ENCODE measurements at regions not wholly inside any gene's neighbourhood (a gene's known extent, or its start where the extent isn't known, plus 50 kb on each side); places are given as distances from the start of the nearest gene placed in this dataset.

DNA sequence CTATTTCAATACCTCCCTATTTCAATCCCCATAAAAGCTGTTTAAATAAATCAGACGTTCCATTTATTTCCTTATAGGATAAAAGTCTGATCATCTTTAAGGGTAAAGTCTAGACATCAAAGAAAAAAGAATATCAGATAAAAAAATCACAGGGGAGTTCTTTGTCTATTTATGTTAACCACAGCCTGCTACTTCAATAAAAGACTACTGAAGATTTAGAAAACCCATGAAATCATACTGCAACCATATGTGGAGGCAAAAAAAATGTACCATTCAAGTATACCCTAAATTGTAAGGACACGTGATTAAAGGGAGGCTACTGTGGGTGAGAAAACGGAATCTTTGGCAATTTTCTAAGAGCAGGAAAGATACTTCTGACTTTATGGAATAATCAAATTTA is 108.2 kb upstream of the TNFSF4 start:
- Histone ChIP-seq H3K4me3 (replicated peaks in 1 of 2; ENCODE audit: low read depth in 1 of 2, low read length in 2 of 2) (no peak overlapping the region), H3K4me2 (ENCODE audit: low read length) (no peak overlapping the region), H3K27me3 (ENCODE audit: insufficient read depth, low read length) (no peaks in the 10 kb centered on the region), H4K20me1 (ENCODE audit: insufficient read depth) (no peaks in the 10 kb centered on the region), H3K27ac (ENCODE audit: low read depth, low read length) (no peak overlapping the region), H3K36me3 (ENCODE audit: control insufficient read depth in 1 of 2, insufficient read depth in 2 of 2, low read length in 2 of 2) (no peaks in the 10 kb centered on the region), H2AFZ (ENCODE audit: low read depth, low read length, poor library complexity, severe bottlenecking) (no peak overlapping the region), H3K9me3 (ENCODE audit: control insufficient read depth in 1 of 2, insufficient read depth in 1 of 2, low read depth in 1 of 2, low read length in 2 of 2) (no peaks in the 10 kb centered on the region), H3K4me1 (ENCODE audit: control insufficient read depth in 1 of 2, insufficient read depth in 2 of 2, low read length in 2 of 2) (no peaks in the 10 kb centered on the region), H3K79me2 (ENCODE audit: insufficient read depth, low read length) (no peaks in the 10 kb centered on the region), H3K9ac (ENCODE audit: low read length) (no peak overlapping the region), H3K9me2 (ENCODE audit: insufficient read depth) (no peaks in the 10 kb centered on the region)
- ChIA-PET POLR2A (no interaction called here), CTCF (no interaction called here), RAD21 (ENCODE audit: low non-redundant PET in 1 of 2, low total read pairs in 2 of 2, uncharacterized antibody in 2 of 2, unreplicated experiment in 2 of 2) (no interaction called here)
- DNase-seq (ENCODE audit: low read depth, low spot score) (no peak), ATAC-seq (no peak)
- no TSS peak for BruUV-seq (replicated peaks)
- TF ChIP-seq SIN3A (IDR thresholded peaks at IDR 0.05; ENCODE audit: low read depth) (no peak), RAD21 (IDR thresholded peaks at IDR 0.05; ENCODE audit: low read depth) (no peak), ZNF274 (IDR thresholded peaks at IDR 0.05; ENCODE audit: low read depth, low read length) (no peak), ZFX (IDR thresholded peaks at IDR 0.05) (no peak), CBX3 (IDR thresholded peaks at IDR 0.05; ENCODE audit: low read depth) (no peak), POLR2AphosphoS5 (IDR thresholded peaks at IDR 0.05; ENCODE audit: low read depth, low read length) (no peak), SP1 (IDR thresholded peaks at IDR 0.05; ENCODE audit: low read depth) (no peak), TCF7L2 (IDR thresholded peaks at IDR 0.05; ENCODE audit: borderline replicate concordance, extremely low read depth, insufficient read depth, insufficient read length) (no peak), POLR2A (IDR thresholded peaks at IDR 0.05; ENCODE audit: borderline replicate concordance, extremely low read depth, insufficient read depth, insufficient read length) (no peak)
- TF ChIP-seq, protein P1, sequence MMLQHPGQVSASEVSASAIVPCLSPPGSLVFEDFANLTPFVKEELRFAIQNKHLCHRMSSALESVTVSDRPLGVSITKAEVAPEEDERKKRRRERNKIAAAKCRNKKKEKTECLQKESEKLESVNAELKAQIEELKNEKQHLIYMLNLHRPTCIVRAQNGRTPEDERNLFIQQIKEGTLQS (IDR thresholded peaks at IDR 0.05) = no peak
- TF ChIP-seq, protein P2, sequence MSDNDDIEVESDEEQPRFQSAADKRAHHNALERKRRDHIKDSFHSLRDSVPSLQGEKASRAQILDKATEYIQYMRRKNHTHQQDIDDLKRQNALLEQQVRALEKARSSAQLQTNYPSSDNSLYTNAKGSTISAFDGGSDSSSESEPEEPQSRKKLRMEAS (IDR thresholded peaks at IDR 0.05) = no peak
- TF ChIP-seq, protein P3, sequence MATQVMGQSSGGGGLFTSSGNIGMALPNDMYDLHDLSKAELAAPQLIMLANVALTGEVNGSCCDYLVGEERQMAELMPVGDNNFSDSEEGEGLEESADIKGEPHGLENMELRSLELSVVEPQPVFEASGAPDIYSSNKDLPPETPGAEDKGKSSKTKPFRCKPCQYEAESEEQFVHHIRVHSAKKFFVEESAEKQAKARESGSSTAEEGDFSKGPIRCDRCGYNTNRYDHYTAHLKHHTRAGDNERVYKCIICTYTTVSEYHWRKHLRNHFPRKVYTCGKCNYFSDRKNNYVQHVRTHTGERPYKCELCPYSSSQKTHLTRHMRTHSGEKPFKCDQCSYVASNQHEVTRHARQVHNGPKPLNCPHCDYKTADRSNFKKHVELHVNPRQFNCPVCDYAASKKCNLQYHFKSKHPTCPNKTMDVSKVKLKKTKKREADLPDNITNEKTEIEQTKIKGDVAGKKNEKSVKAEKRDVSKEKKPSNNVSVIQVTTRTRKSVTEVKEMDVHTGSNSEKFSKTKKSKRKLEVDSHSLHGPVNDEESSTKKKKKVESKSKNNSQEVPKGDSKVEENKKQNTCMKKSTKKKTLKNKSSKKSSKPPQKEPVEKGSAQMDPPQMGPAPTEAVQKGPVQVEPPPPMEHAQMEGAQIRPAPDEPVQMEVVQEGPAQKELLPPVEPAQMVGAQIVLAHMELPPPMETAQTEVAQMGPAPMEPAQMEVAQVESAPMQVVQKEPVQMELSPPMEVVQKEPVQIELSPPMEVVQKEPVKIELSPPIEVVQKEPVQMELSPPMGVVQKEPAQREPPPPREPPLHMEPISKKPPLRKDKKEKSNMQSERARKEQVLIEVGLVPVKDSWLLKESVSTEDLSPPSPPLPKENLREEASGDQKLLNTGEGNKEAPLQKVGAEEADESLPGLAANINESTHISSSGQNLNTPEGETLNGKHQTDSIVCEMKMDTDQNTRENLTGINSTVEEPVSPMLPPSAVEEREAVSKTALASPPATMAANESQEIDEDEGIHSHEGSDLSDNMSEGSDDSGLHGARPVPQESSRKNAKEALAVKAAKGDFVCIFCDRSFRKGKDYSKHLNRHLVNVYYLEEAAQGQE (IDR thresholded peaks at IDR 0.05; ENCODE audit: low read depth) = no peak
- TF ChIP-seq, protein P4, sequence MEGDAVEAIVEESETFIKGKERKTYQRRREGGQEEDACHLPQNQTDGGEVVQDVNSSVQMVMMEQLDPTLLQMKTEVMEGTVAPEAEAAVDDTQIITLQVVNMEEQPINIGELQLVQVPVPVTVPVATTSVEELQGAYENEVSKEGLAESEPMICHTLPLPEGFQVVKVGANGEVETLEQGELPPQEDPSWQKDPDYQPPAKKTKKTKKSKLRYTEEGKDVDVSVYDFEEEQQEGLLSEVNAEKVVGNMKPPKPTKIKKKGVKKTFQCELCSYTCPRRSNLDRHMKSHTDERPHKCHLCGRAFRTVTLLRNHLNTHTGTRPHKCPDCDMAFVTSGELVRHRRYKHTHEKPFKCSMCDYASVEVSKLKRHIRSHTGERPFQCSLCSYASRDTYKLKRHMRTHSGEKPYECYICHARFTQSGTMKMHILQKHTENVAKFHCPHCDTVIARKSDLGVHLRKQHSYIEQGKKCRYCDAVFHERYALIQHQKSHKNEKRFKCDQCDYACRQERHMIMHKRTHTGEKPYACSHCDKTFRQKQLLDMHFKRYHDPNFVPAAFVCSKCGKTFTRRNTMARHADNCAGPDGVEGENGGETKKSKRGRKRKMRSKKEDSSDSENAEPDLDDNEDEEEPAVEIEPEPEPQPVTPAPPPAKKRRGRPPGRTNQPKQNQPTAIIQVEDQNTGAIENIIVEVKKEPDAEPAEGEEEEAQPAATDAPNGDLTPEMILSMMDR (IDR thresholded peaks at IDR 0.05 in 2 of 3, conservative IDR thresholded peaks at IDR 0.05 in 1 of 3; ENCODE audit: borderline replicate concordance in 1 of 3, insufficient read depth in 1 of 3, low read depth in 2 of 3, low read length in 2 of 3) = no peak
- TF ChIP-seq, protein P5, sequence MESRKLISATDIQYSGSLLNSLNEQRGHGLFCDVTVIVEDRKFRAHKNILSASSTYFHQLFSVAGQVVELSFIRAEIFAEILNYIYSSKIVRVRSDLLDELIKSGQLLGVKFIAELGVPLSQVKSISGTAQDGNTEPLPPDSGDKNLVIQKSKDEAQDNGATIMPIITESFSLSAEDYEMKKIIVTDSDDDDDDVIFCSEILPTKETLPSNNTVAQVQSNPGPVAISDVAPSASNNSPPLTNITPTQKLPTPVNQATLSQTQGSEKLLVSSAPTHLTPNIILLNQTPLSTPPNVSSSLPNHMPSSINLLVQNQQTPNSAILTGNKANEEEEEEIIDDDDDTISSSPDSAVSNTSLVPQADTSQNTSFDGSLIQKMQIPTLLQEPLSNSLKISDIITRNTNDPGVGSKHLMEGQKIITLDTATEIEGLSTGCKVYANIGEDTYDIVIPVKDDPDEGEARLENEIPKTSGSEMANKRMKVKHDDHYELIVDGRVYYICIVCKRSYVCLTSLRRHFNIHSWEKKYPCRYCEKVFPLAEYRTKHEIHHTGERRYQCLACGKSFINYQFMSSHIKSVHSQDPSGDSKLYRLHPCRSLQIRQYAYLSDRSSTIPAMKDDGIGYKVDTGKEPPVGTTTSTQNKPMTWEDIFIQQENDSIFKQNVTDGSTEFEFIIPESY (IDR thresholded peaks at IDR 0.05; ENCODE audit: extremely low read depth, insufficient replicate concordance, low read length) = no peak
- intact Hi-C loops (cut with micrococcal nuclease) = no loop called here
